ENCODE measurements at regions not wholly inside any gene's neighbourhood (a gene's known extent, or its start where the extent isn't known, plus 50 kb on each side); places are given as distances from the start of the nearest gene placed in this dataset.

GRCh38 chr14:29459969-29460560 lies 467.6 kb downstream of the PRKD1 start:
- DNase-seq (ENCODE audit: low spot score): no peak

- no peak for DNase-seq (ENCODE audit: low spot score)
These were observed 466.5 kb downstream of the PRKD1 start for GRCh38 chr14:29461101-29461500.

- DNase-seq (ENCODE audit: low spot score): no peak
These were observed 466.1 kb downstream of the PRKD1 start for GRCh38 chr14:29461506-29461905.

GRCh38 chr14:29462321-29462720 lies 465.3 kb downstream of the PRKD1 start:
- no peak for DNase-seq (ENCODE audit: low spot score)

GRCh38 chr14:29462772-29463171 lies 464.9 kb downstream of the PRKD1 start:
- no peak for DNase-seq (ENCODE audit: low spot score)

- DNase-seq (ENCODE audit: low spot score): no peak
These were observed 463.8 kb downstream of the PRKD1 start for GRCh38 chr14:29463727-29464395.

GRCh38 chr14:29465095-29465494 lies 462.6 kb downstream of the PRKD1 start:
- no peak for DNase-seq (ENCODE audit: low spot score)

GRCh38 chr14:29475641-29476040 lies 452.0 kb downstream of the PRKD1 start:
- no peak for DNase-seq (ENCODE audit: low spot score)

- no peak for DNase-seq (ENCODE audit: low spot score)
These were observed 441.5 kb downstream of the PRKD1 start for GRCh38 chr14:29486132-29486531.

- no peak for DNase-seq (ENCODE audit: low spot score)
These were observed 437.7 kb downstream of the PRKD1 start for GRCh38 chr14:29489911-29490425.

GRCh38 chr14:29493849-29494248 lies 433.8 kb downstream of the PRKD1 start:
- no peak for DNase-seq (ENCODE audit: low spot score)

- DNase-seq (ENCODE audit: low spot score): no peak
These were observed 433.3 kb downstream of the PRKD1 start for GRCh38 chr14:29494312-29494711.

GRCh38 chr14:29503903-29504302 lies 423.7 kb downstream of the PRKD1 start:
- no peak for DNase-seq (ENCODE audit: low spot score)

GRCh38 chr14:29518335-29518734 lies 409.3 kb downstream of the PRKD1 start:
- no peak for DNase-seq (ENCODE audit: low spot score)

- no peak for DNase-seq (ENCODE audit: low spot score)
These were observed 406.0 kb downstream of the PRKD1 start for GRCh38 chr14:29521526-29522137.
